NCI-H1092 treated with DMSO at 0.1 percent for 48 hours (cell line): ENCODE measurements at regions not wholly inside any gene's neighbourhood (a gene's known extent, or its start where the extent isn't known, plus 50 kb on each side); places are given as distances from the start of the nearest gene placed in this dataset.

Source experiments
- DNase-seq: peaks from one replicate; lab custom pipeline; 2025; lab: John Stamatoyannopoulos, UW

DNA sequence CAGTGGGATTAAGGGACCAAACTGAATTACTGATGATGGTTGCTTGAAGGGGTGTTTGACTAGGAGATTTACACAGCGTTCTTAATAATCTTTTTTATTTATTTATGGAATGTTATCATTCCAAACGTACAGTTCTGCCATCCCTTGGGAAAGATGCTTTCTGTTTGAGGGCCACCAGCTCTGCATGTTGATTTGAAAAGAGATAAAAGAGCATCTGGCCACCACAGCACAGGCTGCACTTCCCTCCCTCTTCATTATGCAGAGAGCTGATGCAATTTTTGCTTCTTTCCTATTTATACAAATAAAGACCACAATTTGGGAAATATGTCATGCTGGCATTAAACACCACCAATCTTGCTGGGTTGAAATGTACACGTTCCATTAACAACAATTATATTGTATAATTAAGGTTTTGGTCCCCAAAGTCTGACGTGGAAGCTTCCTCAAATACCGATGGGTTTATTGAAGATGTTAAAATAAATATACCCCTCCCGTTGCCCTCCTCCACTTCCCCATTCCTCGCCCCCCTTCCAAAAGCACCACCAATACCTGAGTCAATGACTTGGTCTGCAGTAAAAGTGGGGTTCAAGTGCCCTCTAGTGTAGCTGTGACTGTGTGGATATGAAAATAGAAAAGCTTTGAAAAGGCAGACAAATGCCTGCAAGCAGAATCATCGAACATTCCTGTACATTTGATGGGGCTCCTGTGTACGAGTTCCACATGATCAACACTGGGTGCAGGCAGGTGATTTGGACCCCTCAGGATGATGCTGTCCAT lies 211.9 kb downstream of the HRH4 start:
- peak; percentile 71 for DNase-seq

DNA sequence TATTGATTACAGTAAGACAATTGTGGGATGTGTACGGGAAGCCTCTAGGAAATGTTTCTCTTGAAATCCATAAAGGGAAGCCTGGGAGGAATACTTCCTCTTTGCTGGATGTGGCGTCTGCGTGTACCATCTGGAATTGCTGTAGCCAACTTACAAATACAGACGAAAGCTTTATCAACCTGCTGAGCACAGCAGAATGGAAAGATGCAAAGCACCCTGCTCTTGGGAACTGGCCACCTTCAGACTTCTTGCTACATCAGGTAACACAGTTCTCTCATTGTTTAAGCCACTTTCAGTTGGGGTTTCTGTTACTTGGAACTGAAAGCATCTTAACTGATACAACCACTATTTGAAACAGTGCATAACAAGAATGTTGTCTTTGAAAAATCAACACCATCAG lies 213.8 kb downstream of the HRH4 start:
- no peak for DNase-seq

DNA sequence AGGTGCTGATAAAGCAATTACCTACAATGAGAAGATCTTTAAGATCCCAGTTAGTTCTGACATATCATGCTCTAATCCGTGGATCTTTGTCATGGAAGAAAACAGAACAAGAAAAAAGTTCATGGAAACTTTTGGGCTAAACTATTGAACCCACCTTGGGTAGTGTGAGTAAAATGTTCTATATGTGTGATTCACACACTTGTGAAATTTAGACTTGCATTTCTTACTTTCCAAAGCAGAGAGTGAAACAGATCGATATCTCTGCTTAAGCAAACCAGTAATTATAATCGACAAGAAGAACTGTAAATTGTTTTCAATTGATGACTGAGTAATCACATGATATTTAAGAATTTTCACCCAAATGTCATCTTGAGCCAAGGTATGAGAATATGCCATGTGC lies 214.2 kb downstream of the HRH4 start:
- DNase-seq = no peak

DNA sequence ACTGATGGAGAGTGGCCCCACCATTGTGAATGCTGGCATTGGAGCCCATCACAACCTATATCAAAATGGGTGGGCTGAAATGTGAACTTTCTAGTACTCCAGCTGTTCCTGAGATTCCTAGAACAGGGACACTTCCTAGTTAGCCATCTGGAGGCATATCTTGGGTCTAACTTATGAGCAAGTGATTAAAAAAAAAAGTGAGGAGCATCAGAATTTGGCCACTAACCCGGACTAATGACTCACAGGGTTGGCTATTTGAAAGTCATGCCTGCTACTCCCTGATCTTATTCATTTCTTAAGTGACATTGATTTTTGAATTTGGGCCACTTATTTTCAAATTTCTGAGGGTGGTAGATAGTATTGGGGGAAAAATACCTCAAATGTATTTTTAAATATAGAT lies 216.6 kb downstream of the HRH4 start:
- no peak for DNase-seq

DNA sequence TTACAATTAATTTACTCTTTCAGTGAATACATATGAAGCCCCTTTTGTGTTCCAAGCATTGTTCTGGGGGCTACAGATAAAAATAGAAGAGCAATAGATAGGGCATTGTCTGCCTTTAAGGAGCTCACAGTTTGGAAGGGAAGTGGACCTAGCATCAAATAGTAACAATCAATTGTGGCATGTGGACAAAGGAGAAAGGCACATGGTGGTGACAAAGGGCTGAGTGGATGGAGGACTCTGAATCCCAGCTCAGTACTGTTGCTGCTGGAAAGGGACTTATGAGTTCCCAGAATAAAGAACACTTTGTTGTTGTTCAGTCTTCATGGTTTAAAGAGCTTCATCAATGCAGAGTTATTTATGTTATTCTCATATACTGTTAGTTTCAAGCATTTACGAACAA lies 217.7 kb downstream of the HRH4 start:
- no peak for DNase-seq

DNA sequence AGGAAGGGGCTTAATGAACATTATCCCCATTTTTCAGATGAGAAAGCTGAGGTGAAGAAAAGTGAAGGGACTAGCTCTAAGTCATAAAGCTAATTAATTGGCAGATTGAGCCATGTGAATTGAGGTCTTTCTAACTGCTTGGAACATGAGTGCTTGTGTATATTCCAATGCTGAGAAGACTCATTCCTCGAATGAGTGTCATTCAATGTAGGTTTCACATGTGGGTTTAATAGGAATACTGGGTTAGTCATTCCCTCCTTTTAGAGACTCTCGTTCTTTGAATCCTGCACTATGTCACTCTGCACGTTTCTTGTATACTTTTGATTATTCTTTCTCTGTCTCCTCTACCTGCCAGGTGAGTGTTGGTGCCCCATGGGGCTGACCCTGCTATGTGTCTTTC lies 218.2 kb downstream of the HRH4 start:
- DNase-seq = no peak

DNA sequence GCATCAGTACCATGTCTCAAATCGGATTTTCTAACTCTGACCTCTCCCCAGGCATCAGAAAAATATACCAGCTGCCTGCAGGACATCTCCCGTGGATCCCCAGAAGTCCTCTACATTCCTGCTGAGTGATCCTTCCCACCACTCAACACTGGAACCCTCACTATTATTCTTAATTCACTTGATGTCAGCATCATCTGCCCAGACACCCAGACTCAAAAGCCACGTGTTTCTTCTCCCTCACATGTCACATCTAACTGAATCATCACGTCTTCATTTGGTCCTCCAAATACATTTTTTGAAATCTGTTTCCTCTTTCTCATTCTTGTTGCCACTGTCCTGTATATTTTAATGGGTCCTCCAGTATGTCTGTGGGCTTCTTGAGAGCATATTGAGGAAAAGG lies 218.6 kb downstream of the HRH4 start:
- DNase-seq = no peak

DNA sequence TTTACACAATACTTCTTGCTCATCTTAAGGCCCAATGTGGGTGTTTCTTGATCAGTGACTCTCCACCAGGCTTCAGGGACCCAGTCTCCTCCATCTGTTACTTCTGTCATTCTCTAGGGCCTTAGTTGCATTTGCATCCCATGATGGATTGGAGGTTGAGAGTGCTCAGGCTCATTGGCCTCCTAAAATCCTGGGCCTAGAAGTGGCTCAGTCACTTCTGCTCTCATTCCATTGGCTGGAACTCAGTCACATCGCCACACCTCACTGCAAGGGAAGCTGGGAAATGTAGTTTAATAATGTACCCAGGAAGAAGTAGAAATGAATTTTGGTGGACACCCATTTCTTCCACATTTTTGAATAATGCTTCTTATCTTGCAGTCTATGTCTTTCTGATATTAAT lies 223.5 kb downstream of the HRH4 start:
- DNase-seq = no peak

DNA sequence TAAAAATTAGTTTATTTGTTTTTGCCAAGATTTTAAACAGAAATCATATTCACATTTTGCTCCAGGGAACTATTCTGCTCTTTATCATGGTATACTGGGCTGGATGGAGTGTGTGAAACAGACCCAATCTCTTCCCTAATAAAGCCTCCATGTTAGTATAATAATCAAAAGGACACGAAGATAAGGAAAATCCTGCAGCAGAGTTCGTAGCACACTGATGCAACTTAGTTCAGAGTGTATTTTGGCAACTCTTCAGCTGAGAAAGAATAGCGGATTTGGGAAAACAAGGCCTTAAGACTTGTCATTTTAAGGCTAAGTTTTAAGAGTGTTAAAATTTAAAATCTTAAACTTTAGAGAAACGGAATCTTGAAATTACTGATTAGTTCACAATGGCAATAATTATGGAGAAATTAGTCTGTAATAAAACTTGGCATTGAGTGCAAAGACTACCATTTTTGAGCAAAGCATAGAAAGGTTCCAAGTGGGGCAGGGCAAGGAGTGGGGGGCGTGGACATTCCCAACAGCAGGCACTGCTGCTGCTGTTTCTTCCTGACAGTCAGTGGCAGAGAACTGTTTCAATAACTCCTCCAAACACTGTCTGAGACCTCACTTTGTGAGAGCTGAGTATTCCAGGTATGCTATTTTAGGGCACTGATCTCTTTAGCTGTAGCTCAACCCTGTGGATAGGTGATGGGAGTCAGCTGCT lies 225.0 kb downstream of the HRH4 start:
- DNase-seq = no peak

DNA sequence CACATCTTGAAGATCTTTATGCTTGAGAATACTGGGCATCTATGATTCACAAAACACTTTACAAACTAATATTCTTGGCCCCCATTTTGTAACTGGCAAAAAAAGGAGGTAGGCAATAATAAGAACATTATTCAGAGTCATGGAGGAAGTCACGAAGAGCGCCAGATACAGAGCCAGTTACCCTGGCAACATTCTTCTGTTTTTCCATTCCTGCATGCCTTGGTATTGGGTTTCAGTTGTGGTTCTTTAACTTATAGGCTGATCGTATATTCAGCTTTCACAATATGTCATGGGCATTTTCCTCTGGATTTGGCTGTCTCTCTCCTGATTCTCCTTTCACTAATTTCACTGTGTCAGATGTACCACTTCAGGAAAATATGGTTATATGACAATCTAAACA lies 234.7 kb downstream of the HRH4 start:
- no peak for DNase-seq

DNA sequence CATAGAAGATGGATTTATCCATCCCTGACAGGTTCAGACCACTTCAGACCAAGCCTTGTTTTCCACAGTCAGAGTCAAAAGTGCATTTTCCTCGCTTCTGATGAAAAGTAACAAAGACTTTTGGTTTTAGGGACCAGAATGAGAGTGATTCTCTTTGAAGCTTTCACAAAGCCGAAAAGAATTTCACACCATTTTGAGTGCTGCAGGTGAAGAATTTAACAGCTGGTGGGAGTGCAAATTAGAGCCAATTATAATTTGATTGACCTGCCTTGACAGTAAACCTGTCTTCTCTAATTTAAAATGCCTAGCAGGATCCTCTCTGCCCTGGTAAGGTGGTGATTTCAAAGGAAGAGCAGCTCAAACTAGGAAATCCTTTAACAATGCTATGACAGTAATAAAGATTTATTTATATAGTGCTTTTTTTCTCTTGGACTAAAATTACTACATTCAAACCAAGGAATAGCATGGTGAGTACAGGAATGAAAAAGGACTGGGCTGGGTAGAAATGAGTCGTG lies 241.6 kb downstream of the HRH4 start:
- DNase-seq = no peak

DNA sequence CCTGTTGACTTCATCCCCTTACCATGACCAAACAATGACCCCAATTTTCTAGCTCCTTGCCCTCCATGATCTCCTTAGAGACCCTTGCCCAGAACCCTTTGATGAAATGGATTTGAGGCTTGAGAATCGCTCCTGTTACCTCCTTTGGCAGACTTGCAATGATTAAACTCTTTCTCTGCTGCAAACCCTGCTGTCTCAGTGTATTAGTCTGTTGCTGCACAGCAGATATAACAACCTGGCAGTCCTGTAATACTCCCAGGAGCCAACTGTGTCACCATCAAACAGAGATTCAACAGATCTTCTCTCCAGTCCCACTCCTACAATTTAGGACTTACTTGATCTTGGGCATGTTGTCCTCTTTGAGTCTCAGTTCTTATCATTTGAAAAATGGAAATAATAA lies 242.9 kb downstream of the HRH4 start:
- DNase-seq = no peak

DNA sequence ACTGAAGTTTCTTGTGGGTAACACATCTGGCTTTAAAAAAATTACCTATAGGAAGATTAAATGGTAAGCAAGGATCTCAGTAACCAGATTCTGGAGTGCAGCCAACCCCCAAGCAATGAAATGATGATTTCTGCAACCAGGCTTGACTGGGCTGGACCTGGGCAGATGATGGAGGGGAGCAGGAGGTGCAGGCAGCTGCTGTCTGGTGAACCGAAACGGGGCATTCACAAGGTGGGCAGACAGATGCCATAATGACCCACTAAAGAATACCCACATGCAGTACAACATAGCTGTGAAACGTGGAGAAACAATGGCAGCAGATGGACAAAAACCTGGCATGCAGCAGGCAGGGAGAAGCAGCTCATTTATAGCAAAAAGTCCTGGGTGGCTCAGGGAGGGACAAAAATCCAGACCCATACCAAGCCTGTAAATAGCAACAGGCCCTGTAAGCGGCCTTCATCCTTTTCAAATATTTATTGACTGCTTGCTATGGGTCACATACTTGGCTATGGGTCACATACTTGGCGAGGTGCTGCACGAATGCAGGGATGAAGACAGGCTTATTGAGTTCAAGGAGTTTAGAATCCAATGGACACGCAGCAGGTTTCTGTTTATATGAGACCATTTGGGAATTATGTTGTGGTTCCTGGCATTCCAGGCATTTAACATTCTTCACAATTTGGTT lies 244.7 kb downstream of the HRH4 start:
- DNase-seq = peak; percentile 86

DNA sequence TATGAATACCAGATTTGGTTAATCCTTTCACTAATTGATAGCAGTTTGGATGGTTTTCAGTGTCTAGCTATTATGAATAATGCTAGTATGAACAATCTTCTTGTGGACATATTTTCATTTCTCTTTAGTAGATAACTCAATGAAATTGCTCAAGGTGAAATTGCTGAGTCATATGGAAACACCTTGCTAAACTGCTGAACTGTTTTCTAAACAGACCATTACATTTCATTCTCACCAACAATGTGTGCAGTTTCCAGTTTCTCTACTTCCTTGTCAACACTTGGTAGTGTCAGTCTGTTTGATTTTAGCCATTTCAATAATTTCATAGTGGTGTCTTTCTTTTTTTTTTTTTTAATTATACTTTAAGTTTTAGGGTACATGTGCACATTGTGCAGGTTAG lies 250.0 kb downstream of the HRH4 start:
- no peak for DNase-seq

DNA sequence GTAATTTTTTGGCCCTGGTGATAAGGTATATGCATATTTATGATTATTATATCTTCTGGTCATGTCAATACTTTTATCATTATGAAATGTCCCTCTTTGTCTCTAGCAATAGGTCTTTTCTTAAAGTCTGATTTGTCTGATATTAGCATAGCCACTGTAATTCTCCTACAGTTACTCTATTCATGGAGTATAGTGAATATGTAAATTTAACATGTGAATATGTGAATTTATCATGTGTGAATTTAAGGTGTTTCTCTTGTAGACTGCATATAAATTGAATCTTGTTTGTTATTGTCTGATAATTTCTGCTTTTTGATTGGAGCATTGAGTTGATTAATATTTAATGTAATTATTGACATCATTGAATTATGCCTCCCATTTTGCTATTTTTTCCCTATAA lies 259.4 kb downstream of the HRH4 start:
- no peak for DNase-seq

DNA sequence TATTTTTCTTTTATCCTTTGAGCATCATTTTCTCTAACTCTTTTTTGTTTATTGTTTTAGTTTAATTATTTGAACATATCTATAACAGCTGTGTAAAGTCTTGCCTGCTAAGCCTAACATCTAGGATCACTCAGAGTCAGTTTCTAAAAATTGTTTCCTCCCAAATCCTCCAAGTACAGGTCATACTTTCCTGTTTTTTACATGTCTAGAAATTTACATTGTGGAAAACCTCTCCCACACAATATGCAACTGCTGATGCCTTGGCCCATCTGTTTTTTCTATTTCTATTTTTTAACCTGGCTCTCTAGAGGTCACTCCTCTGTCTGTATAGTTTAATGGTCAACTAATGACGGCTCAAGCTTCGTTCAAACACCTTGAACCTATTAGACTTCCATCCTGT lies 261.0 kb downstream of the HRH4 start:
- DNase-seq = no peak

DNA sequence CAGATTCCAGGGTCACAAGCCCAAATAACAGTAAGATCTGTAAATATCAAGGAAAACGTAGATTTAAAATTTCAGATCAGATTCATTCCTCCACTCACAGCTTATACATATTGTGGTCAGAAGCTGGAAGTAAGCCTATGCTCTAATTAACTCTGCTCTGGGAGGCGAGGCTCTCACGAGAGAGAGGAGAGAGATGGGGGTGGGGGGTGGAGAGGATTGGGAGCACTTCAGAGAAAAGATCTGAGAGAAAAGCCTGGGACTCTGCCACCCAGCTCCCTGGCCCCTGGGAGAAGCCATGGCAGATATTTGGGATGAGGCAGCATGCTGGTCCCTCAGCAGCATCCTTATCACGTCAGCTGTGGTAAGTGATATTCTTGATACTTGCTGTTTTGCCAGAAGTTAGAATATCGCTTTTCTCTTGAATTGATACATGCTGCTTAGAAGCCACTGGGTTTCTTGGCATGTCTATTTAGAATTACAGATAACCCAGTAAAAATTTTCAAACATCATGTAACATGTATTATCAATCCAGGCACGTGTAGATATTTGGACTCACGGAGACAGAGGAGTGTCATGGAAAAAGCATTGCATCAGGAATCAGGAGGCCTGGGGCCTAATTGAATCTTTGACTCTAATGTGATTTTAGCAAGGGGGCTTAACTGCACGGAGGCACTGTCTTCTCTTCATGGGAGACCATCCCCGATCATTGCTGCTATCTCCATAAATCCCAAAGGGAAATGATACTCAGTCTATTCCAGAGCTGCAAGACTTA lies 265.4 kb downstream of the HRH4 start:
- DNase-seq = no peak

DNA sequence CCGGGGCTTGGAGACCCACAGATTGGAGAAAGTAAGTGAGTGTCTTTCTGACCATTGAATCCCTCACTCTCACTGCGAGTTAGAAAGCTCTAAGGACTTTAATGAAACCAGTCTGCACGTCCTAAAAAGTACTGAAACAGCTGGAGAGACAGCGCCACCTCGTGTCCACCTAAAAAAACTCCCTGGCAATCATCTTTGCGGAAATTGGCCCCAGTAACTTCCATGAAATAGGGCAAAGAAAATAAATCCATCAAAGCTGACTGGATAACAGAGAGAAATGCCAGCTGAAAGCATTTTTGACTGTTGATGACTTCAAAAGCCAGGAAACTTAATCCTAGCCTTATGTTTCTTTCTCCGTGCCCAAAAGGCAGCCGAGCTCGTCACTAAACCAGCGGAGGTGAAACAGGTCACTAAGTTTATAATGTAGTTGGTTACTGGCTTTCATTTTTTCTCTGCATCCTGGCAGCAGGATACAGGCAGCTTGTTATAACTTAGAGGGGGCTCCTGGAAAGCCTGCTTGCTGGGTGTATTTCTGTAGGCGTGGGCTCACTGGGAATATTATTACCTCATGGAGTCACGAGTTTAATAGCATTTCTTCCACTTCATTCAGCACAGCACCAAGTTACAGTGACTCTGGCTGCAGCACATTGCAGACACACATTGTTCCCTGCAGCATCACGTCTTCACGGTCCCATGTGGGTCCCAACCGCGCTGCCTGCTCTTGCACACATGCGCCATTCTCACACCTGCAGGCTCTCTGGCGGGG lies 266.5 kb downstream of the HRH4 start:
- DNase-seq = peak; percentile 88

DNA sequence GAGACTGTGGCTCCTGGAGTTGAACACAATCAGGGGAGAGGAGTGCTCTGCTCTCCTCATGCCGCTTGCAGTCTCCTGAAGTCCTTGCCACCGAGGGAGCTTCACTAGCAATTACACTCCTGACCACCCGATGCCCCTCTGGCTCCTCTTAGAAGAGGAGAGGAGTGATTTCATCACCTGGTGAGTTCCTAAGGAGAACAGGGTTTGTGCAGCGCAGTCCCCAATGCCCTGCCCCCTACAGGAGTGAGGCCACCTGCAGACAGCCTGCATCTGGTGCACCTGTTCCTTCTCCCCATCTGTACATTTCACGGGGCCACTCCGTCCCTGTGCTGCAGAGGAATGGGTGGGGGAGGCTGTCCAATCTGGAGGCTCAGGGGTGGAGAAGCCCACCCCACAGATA lies 267.2 kb downstream of the HRH4 start:
- no peak for DNase-seq

DNA sequence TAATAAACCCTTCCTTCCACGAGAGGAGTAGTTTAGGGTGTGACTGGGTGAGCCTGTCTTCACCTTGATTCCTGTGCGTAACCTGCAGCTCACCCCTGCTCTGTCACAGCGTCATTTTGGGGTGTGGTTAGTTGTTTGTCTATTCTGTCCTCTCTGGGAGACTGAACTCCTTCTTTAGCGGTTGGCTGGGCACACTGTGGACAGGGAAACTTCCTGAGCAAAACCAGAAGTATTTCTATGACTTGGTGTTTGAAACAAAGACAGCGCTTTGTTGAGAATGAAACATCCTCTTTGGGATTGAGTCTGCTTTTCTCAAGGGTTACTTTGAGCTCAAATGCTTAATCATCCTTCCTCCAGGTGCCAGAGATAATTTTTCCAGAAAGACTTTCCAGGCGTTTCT lies 270.7 kb downstream of the HRH4 start:
- DNase-seq = no peak

DNA sequence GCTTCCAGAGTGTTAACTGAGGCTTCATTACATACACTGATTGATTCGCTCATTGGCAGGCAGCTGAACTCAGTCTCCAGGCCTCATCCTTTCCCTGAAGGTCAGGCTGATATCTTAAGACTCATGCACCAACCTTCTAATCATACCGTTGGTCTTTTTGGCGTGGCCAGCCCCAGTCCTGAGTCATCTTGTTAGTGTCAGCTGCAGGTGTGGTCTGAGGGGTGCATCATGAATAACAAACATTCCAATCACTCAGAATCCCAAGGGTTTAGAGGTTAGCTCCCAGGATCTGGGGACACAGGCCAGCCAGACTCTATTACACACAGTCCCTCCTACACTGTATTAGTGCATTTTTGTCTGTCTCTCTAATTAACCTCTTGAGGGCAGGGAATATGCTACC lies 271.5 kb downstream of the HRH4 start:
- DNase-seq = no peak

DNA sequence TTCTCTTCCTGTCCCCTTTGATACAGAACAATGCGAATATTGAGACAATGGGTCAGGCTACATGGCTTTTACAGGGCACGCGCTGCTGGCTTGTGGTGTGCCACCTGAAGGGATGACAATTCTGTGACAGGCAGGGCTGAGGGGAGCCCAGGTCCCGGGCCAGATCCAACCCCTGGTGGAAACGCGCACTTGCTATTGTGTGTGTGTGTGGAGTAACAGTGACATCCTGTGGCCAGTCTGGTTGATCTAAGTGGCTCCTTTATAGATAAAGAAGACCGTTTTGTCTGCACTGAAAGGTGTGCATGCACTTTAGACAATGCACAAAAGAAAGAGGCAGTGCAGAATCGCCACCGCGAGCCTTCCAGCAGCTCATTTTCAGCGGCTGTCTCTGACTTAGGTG lies 273.6 kb downstream of the HRH4 start:
- peak; percentile 65 for DNase-seq
